H1 (cell line): ENCODE measurements at regions not wholly inside any gene's neighbourhood (a gene's known extent, or its start where the extent isn't known, plus 50 kb on each side); places are given as distances from the start of the nearest gene placed in this dataset.

Experiments used
- CTCF ChIP-seq, 3 experiments: IDR thresholded peaks; 1 replicate in 2 of 3; 2 replicates in 1 of 3; pipeline versions ENCODE4 v1.5.1 to v1.6.1; 2011; ENCODE audit warnings: low read length in 3 of 3, mild to moderate bottlenecking in 3 of 3, inconsistent platforms in 2 of 3, low read depth in 1 of 3, moderate library complexity in 1 of 3; ENCODE audit not compliant: insufficient read depth in 1 of 3; ENCODE audit errors: control extremely low read depth in 1 of 3
- GABPA ChIP-seq: IDR thresholded peaks from 2 replicates; pipeline ENCODE4 v1.6.1; 2011; ENCODE audit warnings: mild to moderate bottlenecking, low read length, moderate library complexity, borderline replicate concordance; ENCODE audit not compliant: insufficient read depth

- TF ChIP-seq GABPA, result no peak
- TF ChIP-seq CTCF (IDR thresholded peaks at IDR 0.05; ENCODE audit: control extremely low read depth in 1 of 3, insufficient read depth in 1 of 3, low read depth in 1 of 3, low read length in 3 of 3), result no peak
Measured at GRCh38 chr1:112267206-112267605, 128.8 kb upstream of the CTTNBP2NL start.
